Liver (tissue), 8 donors: ENCODE measurements at regions not wholly inside any gene's neighbourhood (a gene's known extent, or its start where the extent isn't known, plus 50 kb on each side); places are given as distances from the start of the nearest gene placed in this dataset.

Source experiments
- DNase-seq: peaks from one replicate; pipeline ENCODE4 v3.0.0-alpha.2; 2017; ENCODE audit warnings: low spot score
- H3K27ac ChIP-seq, 2 donors: one replicate each; pipeline ENCODE4 v1.7.0; 2013; ENCODE audit warnings: inconsistent platforms in 2 of 2, low read length in 2 of 2, control low read depth in 1 of 2, low read depth in 1 of 2, mild to moderate bottlenecking in 1 of 2
- H3K27me3 ChIP-seq, 4 donors: one replicate each; pipeline versions ENCODE4 v1.6.1 to v1.7.0; 2013; ENCODE audit warnings: low read length in 3 of 4, inconsistent platforms in 1 of 4, mild to moderate bottlenecking in 1 of 4, moderate library complexity in 1 of 4; ENCODE audit not compliant: control insufficient read depth in 4 of 4, insufficient read depth in 4 of 4
- H3K36me3 ChIP-seq, 4 donors: one replicate each; pipeline versions ENCODE4 v1.6.1 to v1.7.0; 2013; ENCODE audit warnings: low read length in 3 of 4, mild to moderate bottlenecking in 3 of 4, low read depth in 1 of 4, moderate library complexity in 1 of 4; ENCODE audit not compliant: control insufficient read depth in 4 of 4, insufficient read depth in 3 of 4
- H3K4me1 ChIP-seq, 4 donors: one replicate each; pipeline versions ENCODE4 v1.6.1 to v1.7.0; 2013; ENCODE audit warnings: low read length in 3 of 4, mild to moderate bottlenecking in 3 of 4, moderate library complexity in 1 of 4; ENCODE audit not compliant: control insufficient read depth in 4 of 4, insufficient read depth in 4 of 4
- H3K4me3 ChIP-seq, 3 donors: one replicate each; pipeline versions ENCODE4 v1.6.1 to v1.7.0; 2013; ENCODE audit warnings: low read length in 3 of 3, control low read depth in 1 of 3, low read depth in 1 of 3, mild to moderate bottlenecking in 1 of 3
- H3K9ac ChIP-seq, 2 donors: one replicate each; pipeline ENCODE4 v1.7.0; 2013; ENCODE audit warnings: low read length in 2 of 2, mild to moderate bottlenecking in 2 of 2, moderate library complexity in 2 of 2, control low read depth in 1 of 2, low read depth in 1 of 2
- H3K9me3 ChIP-seq, 4 donors: one replicate each; pipeline versions ENCODE4 v1.6.1 to v1.7.0; 2013; ENCODE audit warnings: low read length in 3 of 4; ENCODE audit not compliant: control insufficient read depth in 4 of 4
- CTCF ChIP-seq: fragments of 150-350 bp; IDR thresholded peaks from 2 replicates; pipeline ENCODE4 v1.5.1; 2017; ENCODE audit warnings: improper control_type of control experiment, low read depth, low read length; ENCODE audit not compliant: missing input control
- FOXA2 ChIP-seq: IDR thresholded peaks from 2 replicates; pipeline ENCODE4 v1.6.1; 2016; ENCODE audit warnings: antibody characterized with exemption
- HNF4A ChIP-seq, 2 donors: conservative IDR thresholded peaks; 2 replicates each; pipeline ENCODE4 v1.6.1; 2016; ENCODE audit warnings: antibody characterized with exemption in 2 of 2, mild to moderate bottlenecking in 2 of 2
- HNF4G ChIP-seq: IDR thresholded peaks from 2 replicates; pipeline ENCODE4 v1.6.1; 2016; ENCODE audit warnings: antibody characterized with exemption
- JUND ChIP-seq, 2 donors: IDR thresholded peaks; 2 replicates each; pipeline ENCODE4 v1.6.1; 2016; ENCODE audit warnings: antibody characterized with exemption in 2 of 2
- NR2F2 ChIP-seq: IDR thresholded peaks from 2 replicates; pipeline ENCODE4 v1.6.1; 2016; ENCODE audit warnings: antibody characterized with exemption
- RAD21 ChIP-seq, 2 donors: IDR thresholded peaks; 2 replicates each; pipeline ENCODE4 v1.6.1; 2016; ENCODE audit warnings: antibody characterized with exemption in 2 of 2, mild to moderate bottlenecking in 2 of 2
- REST ChIP-seq: IDR thresholded peaks from 2 replicates; pipeline ENCODE4 v1.6.1; 2016; ENCODE audit warnings: antibody characterized with exemption, mild to moderate bottlenecking
- RXRA ChIP-seq, 2 donors: IDR thresholded peaks; 2 replicates each; pipeline ENCODE4 v1.6.1; 2017 to 2018; ENCODE audit warnings: antibody characterized with exemption in 2 of 2, mild to moderate bottlenecking in 1 of 2
- SP1 ChIP-seq: IDR thresholded peaks from 2 replicates; pipeline ENCODE4 v1.6.1; 2018; ENCODE audit warnings: antibody characterized with exemption, mild to moderate bottlenecking
- TAF1 ChIP-seq: conservative IDR thresholded peaks from 2 replicates; pipeline ENCODE4 v1.6.1; 2016; ENCODE audit warnings: antibody characterized with exemption, mild to moderate bottlenecking
- YY1 ChIP-seq: IDR thresholded peaks from 2 replicates; pipeline ENCODE4 v1.6.1; 2016; ENCODE audit warnings: antibody characterized with exemption, mild to moderate bottlenecking
- WGBS: extraction: QIAGEN DNeasy Blood & Tissue Kit; methylation state at CpG from one replicate; pipeline ENCODE4 v1.1.7; 2013; 5-methylcytosine and 5-hydroxymethylcytosine counted together
- TF ChIP-seq, protein P1 (sequence below): IDR thresholded peaks from 2 replicates; pipeline ENCODE4 v1.6.1; 2016; ENCODE audit warnings: antibody characterized with exemption
- TF ChIP-seq, protein P2 (sequence below): IDR thresholded peaks from 2 replicates; pipeline ENCODE4 v1.6.1; 2016; ENCODE audit warnings: antibody characterized with exemption
- donor health status: healthy.
- donor health status: healthy.
- donor health status: healthy.
- donor health status: healthy.
- donor health status: healthy.

DNA sequence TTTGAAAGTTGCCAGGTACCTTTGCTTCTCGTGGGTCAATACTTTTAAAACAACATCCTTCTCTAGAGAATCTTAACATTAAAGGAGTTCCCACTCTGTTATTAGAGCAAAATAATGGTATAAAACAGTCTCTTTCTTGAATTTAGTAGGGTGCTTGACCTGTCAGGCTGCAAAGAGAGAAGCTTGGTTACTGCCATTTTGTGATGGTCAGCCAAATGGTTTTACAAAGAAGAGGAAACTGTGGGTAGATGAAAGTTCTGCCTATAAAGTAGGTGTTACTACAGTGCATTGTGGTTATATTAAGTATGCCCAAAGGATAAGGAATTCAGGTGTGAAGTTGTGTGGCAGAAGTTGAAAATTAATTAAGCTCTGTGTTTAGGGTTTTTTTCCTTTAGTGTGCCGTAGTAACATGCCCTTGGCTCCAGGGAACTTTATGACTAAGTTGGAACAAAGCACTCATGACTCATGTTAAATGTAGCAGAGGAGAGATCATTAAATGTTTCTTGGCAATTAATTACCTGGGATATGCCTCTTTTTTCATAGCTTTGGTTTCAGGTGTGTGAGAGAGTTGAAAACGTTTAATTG, 354.0 kb upstream of the KITLG start:
- no peaks in the 10 kb centered on the region for H3K9me3 ChIP-seq
- H3K36me3 ChIP-seq: no peaks in the 10 kb centered on the region
- TF ChIP-seq SP1: no peak
- TF ChIP-seq YY1: no peak
- no peak for TF ChIP-seq FOXA2
- TF ChIP-seq REST: no peak
- TF ChIP-seq HNF4A (conservative IDR thresholded peaks at IDR 0.05): no peak
- no peak overlapping the region for H3K9ac ChIP-seq
- H3K27ac ChIP-seq: no peak overlapping the region
- DNase-seq: no peak
- 90% methylated on average over 3 of the region's 3 CpGs for WGBS
- H3K4me3 ChIP-seq: no peak overlapping the region
- no peaks in the 10 kb centered on the region for H3K27me3 ChIP-seq
- H3K4me1 ChIP-seq: no peaks in the 10 kb centered on the region

DNA sequence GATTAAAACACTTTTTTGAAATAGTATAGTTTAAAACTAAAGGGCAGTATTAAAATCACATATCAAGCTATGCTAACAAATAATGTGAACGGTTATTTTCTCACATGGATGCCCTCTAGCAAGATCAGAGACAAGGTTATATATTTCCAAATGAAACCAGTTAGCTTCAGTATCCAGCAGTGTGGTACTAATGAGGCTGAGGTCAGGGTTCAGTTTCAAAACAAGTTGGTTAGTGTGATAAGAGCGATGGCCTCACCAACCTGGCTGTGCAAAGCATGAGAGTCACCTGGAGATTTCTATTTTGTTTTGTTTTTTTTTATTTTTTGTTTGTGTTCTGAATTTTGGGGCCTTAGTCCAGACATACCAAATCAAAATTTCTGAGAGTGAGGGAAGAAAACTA, 352.2 kb upstream of the KITLG start:
- no peaks in the 10 kb centered on the region for H3K36me3 ChIP-seq
- H3K9me3 ChIP-seq: no peaks in the 10 kb centered on the region
- H3K27me3 ChIP-seq: no peaks in the 10 kb centered on the region
- TF ChIP-seq TAF1 (no peak), RXRA (IDR thresholded peaks at IDR 0.05) (peak in 1 of 2 donors; percentile 16), HNF4A (conservative IDR thresholded peaks at IDR 0.05) (peak in 1 of 2 donors; percentile 60)
- no peak for DNase-seq
- H3K27ac ChIP-seq: no peak overlapping the region
- H3K4me1 ChIP-seq: no peaks in the 10 kb centered on the region
- no peak overlapping the region for H3K4me3 ChIP-seq
- 32% methylated on average over 2 of the region's 2 CpGs for WGBS
- H3K9ac ChIP-seq: no peak overlapping the region

DNA sequence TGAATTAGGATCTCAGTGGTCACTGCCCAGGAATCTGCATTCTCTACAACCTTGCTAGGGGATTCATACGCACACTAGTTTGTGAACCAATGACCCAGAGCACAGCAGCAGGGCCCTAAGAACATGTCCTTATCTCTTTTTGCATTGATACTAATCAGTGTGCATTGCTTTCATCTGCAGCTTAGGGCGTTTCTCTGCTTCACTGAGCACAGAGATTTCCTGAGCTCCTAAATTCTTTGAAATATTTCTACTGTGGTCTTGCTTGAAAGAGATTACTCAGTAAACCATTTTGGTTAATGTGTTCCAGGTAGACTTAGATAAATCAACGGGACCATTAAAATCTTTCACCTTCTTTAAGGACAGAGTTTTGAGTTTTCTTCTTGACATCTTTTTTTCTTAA, 351.3 kb upstream of the KITLG start:
- H3K4me3 ChIP-seq: no peak overlapping the region
- no peaks in the 10 kb centered on the region for H3K4me1 ChIP-seq
- H3K27me3 ChIP-seq: no peaks in the 10 kb centered on the region
- no peak for DNase-seq
- no peak overlapping the region for H3K27ac ChIP-seq
- H3K9ac ChIP-seq: no peak overlapping the region
- H3K9me3 ChIP-seq: no peaks in the 10 kb centered on the region
- WGBS: 60% methylated on average over 3 of the region's 3 CpGs
- TF ChIP-seq CTCF (no peak), REST (no peak), RAD21 (IDR thresholded peaks at IDR 0.05) (no peak), HNF4G (no peak), RXRA (IDR thresholded peaks at IDR 0.05) (no peak), JUND (IDR thresholded peaks at IDR 0.05) (no peak), YY1 (no peak), NR2F2 (no peak), HNF4A (conservative IDR thresholded peaks at IDR 0.05) (no peak), FOXA2 (no peak)
- TF ChIP-seq, protein P1, sequence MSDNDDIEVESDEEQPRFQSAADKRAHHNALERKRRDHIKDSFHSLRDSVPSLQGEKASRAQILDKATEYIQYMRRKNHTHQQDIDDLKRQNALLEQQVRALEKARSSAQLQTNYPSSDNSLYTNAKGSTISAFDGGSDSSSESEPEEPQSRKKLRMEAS: no peak
- TF ChIP-seq, protein P2, sequence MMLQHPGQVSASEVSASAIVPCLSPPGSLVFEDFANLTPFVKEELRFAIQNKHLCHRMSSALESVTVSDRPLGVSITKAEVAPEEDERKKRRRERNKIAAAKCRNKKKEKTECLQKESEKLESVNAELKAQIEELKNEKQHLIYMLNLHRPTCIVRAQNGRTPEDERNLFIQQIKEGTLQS: no peak
- no peaks in the 10 kb centered on the region for H3K36me3 ChIP-seq
